BE2C (cell line): ENCODE measurements at regions not wholly inside any gene's neighbourhood (a gene's known extent, or its start where the extent isn't known, plus 50 kb on each side); places are given as distances from the start of the nearest gene placed in this dataset.
A peak's percentile ranks its signal among the peaks of the same experiment; 100 is the strongest.

Experiments
- DNase-seq: peaks from one replicate; pipeline ENCODE4 v3.0.0-alpha.2; 2020
- H3K27me3 ChIP-seq: fragments of 250-450 bp; sonication (Bioruptor Pico); 2 replicates; pipeline ENCODE4 v1.5.1; 2020; ENCODE audit warnings: mild to moderate bottlenecking
- H3K36me3 ChIP-seq: fragments of 250-450 bp; sonication (Bioruptor Pico); 2 replicates; pipeline ENCODE4 v1.5.1; 2020; ENCODE audit warnings: mild to moderate bottlenecking
- H3K4me1 ChIP-seq: fragments of 250-450 bp; sonication (Bioruptor Pico); 2 replicates; pipeline ENCODE4 v1.5.1; 2020
- H3K4me3 ChIP-seq: 2 replicates; pipeline ENCODE4 v1.5.1; 2011; ENCODE audit warnings: low read depth, low read length
- H3K9me3 ChIP-seq: fragments of 250-450 bp; sonication (Bioruptor Pico); 2 replicates; pipeline ENCODE4 v1.5.1; 2020
- CTCF ChIP-seq: IDR thresholded peaks from 2 replicates; pipeline ENCODE4 v1.5.1; 2012; ENCODE audit warnings: mild to moderate bottlenecking, low read depth, low read length

GRCh38 chr6:154583546-154584188 lies 73.2 kb upstream of the CNKSR3 start:
- Histone ChIP-seq H3K9me3 (no peaks in the 10 kb centered on the region), H3K4me1 (no peaks in the 10 kb centered on the region), H3K36me3 (no peaks in the 10 kb centered on the region), H3K27me3 (no peaks in the 10 kb centered on the region), H3K4me3 (no peak overlapping the region)
- no peak for TF ChIP-seq CTCF
- no peak for DNase-seq

GRCh38 chr6:154590756-154591155 lies 80.3 kb upstream of the CNKSR3 start:
- Histone ChIP-seq H3K36me3 (no peaks in the 10 kb centered on the region), H3K4me1 (peaks cover 9% of the 10 kb centered on the region), H3K27me3 (no peaks in the 10 kb centered on the region), H3K4me3 (no peak overlapping the region), H3K9me3 (no peaks in the 10 kb centered on the region)
- DNase-seq, result no peak
- no peak for TF ChIP-seq CTCF

- no peak for DNase-seq
- H3K27me3 ChIP-seq, result no peaks in the 10 kb centered on the region
- peaks cover 9% of the 10 kb centered on the region for H3K4me1 ChIP-seq
- no peaks in the 10 kb centered on the region for H3K36me3 ChIP-seq
- no peak for TF ChIP-seq CTCF
- H3K9me3 ChIP-seq, result no peaks in the 10 kb centered on the region
- no peak overlapping the region for H3K4me3 ChIP-seq
These were observed 80.7 kb upstream of the CNKSR3 start for GRCh38 chr6:154591234-154591633.

- Histone ChIP-seq H3K36me3 (no peaks in the 10 kb centered on the region), H3K9me3 (no peaks in the 10 kb centered on the region), H3K27me3 (no peaks in the 10 kb centered on the region), H3K4me1 (peaks cover 9% of the 10 kb centered on the region), H3K4me3 (peak overlapping the region; percentile 30)
- TF ChIP-seq CTCF, result no peak
- DNase-seq, result no peak
These were observed 81.8 kb upstream of the CNKSR3 start for GRCh38 chr6:154592199-154592860.

GRCh38 chr6:154593122-154593521 lies 82.6 kb upstream of the CNKSR3 start:
- H3K36me3 ChIP-seq, result no peaks in the 10 kb centered on the region
- no peaks in the 10 kb centered on the region for H3K27me3 ChIP-seq
- H3K4me3 ChIP-seq, result no peak overlapping the region
- H3K4me1 ChIP-seq, result peaks cover 9% of the 10 kb centered on the region
- no peak for TF ChIP-seq CTCF
- no peaks in the 10 kb centered on the region for H3K9me3 ChIP-seq
- DNase-seq, result peak; percentile 35

GRCh38 chr6:154594496-154595198 lies 84.2 kb upstream of the CNKSR3 start:
- DNase-seq, result no peak
- Histone ChIP-seq H3K9me3 (no peaks in the 10 kb centered on the region), H3K4me1 (peaks cover 9% of the 10 kb centered on the region), H3K36me3 (no peaks in the 10 kb centered on the region), H3K4me3 (no peak overlapping the region), H3K27me3 (no peaks in the 10 kb centered on the region)
- no peak for TF ChIP-seq CTCF
